ENCODE measurements at regions not wholly inside any gene's neighbourhood (a gene's known extent, or its start where the extent isn't known, plus 50 kb on each side); places are given as distances from the start of the nearest gene placed in this dataset.

GRCh38 chr2:129798626-129799025 lies 180.8 kb upstream of the RAB6C start:
- H3K27me3 ChIP-seq, result peaks cover 6% of the 10 kb centered on the region
- no peak overlapping the region for H2AFZ ChIP-seq
- no peaks in the 10 kb centered on the region for H3K9me3 ChIP-seq (ENCODE audit: low read depth)
- H3K4me1 ChIP-seq (ENCODE audit: insufficient read depth), result no peaks in the 10 kb centered on the region
- no peak overlapping the region for H3K4me3 ChIP-seq
- no peak for DNase-seq (ENCODE audit: low spot score)
- H3K79me2 ChIP-seq, result no peaks in the 10 kb centered on the region
- no peaks in the 10 kb centered on the region for H4K20me1 ChIP-seq (ENCODE audit: insufficient read depth, poor library complexity, severe bottlenecking)
- 93% methylated on average over 9 of the region's 9 CpGs for WGBS (ENCODE audit: low lambda C conversion rate, missing lambda C conversion rate)
- H3K27ac ChIP-seq, result no peak overlapping the region
- no peak overlapping the region for H3K4me2 ChIP-seq
- no peaks in the 10 kb centered on the region for H3K36me3 ChIP-seq (replicated peaks; ENCODE audit: insufficient read depth, low read depth)
- no peaks in the 10 kb centered on the region for H3K9me2 ChIP-seq (replicated peaks; ENCODE audit: insufficient read depth)
- no peak for TF ChIP-seq CTCF (IDR thresholded peaks at IDR 0.05; ENCODE audit: poor library complexity)
- no peak for TF ChIP-seq EZH2 (IDR thresholded peaks at IDR 0.05; ENCODE audit: borderline replicate concordance)
- no peak for TF ChIP-seq EZH2phosphoT487 (IDR thresholded peaks at IDR 0.05; ENCODE audit: low read depth, severe bottlenecking, unreplicated experiment)

GRCh38 chr2:129799036-129799958 lies 180.2 kb upstream of the RAB6C start:
- no peaks in the 10 kb centered on the region for H3K36me3 ChIP-seq (replicated peaks; ENCODE audit: insufficient read depth, low read depth)
- peaks cover 6% of the 10 kb centered on the region for H3K27me3 ChIP-seq
- H3K9me2 ChIP-seq (replicated peaks; ENCODE audit: insufficient read depth), result no peaks in the 10 kb centered on the region
- no peaks in the 10 kb centered on the region for H3K79me2 ChIP-seq
- no peak overlapping the region for H3K4me3 ChIP-seq
- no peak overlapping the region for H3K27ac ChIP-seq
- no peaks in the 10 kb centered on the region for H3K9me3 ChIP-seq (ENCODE audit: low read depth)
- WGBS (ENCODE audit: low lambda C conversion rate, missing lambda C conversion rate), result 93% methylated on average over 18 of the region's 18 CpGs
- H3K4me2 ChIP-seq, result no peak overlapping the region
- DNase-seq (ENCODE audit: low spot score), result no peak
- no peak overlapping the region for H2AFZ ChIP-seq
- no peaks in the 10 kb centered on the region for H3K4me1 ChIP-seq (ENCODE audit: insufficient read depth)
- no peaks in the 10 kb centered on the region for H4K20me1 ChIP-seq (ENCODE audit: insufficient read depth, poor library complexity, severe bottlenecking)
- no peak for TF ChIP-seq CTCF (IDR thresholded peaks at IDR 0.05; ENCODE audit: poor library complexity)
- no peak for TF ChIP-seq EZH2 (IDR thresholded peaks at IDR 0.05; ENCODE audit: borderline replicate concordance)

GRCh38 chr2:129800285-129800684 lies 179.2 kb upstream of the RAB6C start:
- Histone ChIP-seq H3K27ac (no peak overlapping the region), H3K36me3 (replicated peaks; ENCODE audit: insufficient read depth, low read depth) (no peaks in the 10 kb centered on the region), H2AFZ (no peak overlapping the region), H3K4me1 (ENCODE audit: insufficient read depth) (no peaks in the 10 kb centered on the region), H3K9me3 (ENCODE audit: low read depth) (no peaks in the 10 kb centered on the region), H3K79me2 (no peaks in the 10 kb centered on the region), H3K4me2 (no peak overlapping the region), H3K4me3 (no peak overlapping the region), H4K20me1 (ENCODE audit: insufficient read depth, poor library complexity, severe bottlenecking) (no peaks in the 10 kb centered on the region), H3K9me2 (replicated peaks; ENCODE audit: insufficient read depth) (no peaks in the 10 kb centered on the region), H3K27me3 (peaks cover 6% of the 10 kb centered on the region)
- TF ChIP-seq EZH2 (IDR thresholded peaks at IDR 0.05; ENCODE audit: borderline replicate concordance) (no peak), EZH2phosphoT487 (IDR thresholded peaks at IDR 0.05; ENCODE audit: low read depth, severe bottlenecking, unreplicated experiment) (no peak), CTCF (IDR thresholded peaks at IDR 0.05; ENCODE audit: poor library complexity) (no peak)
- 91% methylated on average over 5 of the region's 5 CpGs for WGBS (ENCODE audit: low lambda C conversion rate, missing lambda C conversion rate)
- no peak for DNase-seq (ENCODE audit: low spot score)
